ENCODE measurements at regions not wholly inside any gene's neighbourhood (a gene's known extent, or its start where the extent isn't known, plus 50 kb on each side); places are given as distances from the start of the nearest gene placed in this dataset.
"Not testable (repeated sequence)": the region's sequence is repeated elsewhere in the genome, so short reads cannot be mapped to it uniquely, and the experiment has no call there.

- Histone ChIP-seq H3K9me3 (ENCODE audit: insufficient read depth, low read length, severe bottlenecking) (no peaks in the 10 kb centered on the region), H3K4me2 (ENCODE audit: insufficient read depth, low read length) (no peak overlapping the region), H3K79me2 (ENCODE audit: insufficient read depth, low read length) (no peaks in the 10 kb centered on the region), H3K9ac (ENCODE audit: low read depth, low read length) (no peak overlapping the region; the same call in 1 of the 2 replicates), H3K36me3 (ENCODE audit: insufficient read depth, low read length) (no peaks in the 10 kb centered on the region), H3K27ac (ENCODE audit: low read length) (peak overlapping the region; percentile 20; the same call in 1 of the 2 replicates), H3K4me1 (ENCODE audit: insufficient read depth, low read length) (peaks cover 14% of the 10 kb centered on the region), H4K20me1 (ENCODE audit: insufficient read depth, low read length) (no peaks in the 10 kb centered on the region), H2AFZ (ENCODE audit: low read depth, low read length) (peak overlapping the region; percentile 45), H3K4me3 (ENCODE audit: low read depth in 1 of 2, low read length in 2 of 2) (no peak overlapping the region), H3K27me3 (ENCODE audit: insufficient read depth, low read length, poor library complexity) (no peaks in the 10 kb centered on the region)
- DNase-seq = no peak
- ATAC-seq (ENCODE audit: insufficient read depth, low read depth) = no peak
- TF ChIP-seq EZH2 (IDR thresholded peaks at IDR 0.05; ENCODE audit: borderline replicate concordance, low read depth, low read length, severe bottlenecking) = no peak
- TF ChIP-seq, protein P1, sequence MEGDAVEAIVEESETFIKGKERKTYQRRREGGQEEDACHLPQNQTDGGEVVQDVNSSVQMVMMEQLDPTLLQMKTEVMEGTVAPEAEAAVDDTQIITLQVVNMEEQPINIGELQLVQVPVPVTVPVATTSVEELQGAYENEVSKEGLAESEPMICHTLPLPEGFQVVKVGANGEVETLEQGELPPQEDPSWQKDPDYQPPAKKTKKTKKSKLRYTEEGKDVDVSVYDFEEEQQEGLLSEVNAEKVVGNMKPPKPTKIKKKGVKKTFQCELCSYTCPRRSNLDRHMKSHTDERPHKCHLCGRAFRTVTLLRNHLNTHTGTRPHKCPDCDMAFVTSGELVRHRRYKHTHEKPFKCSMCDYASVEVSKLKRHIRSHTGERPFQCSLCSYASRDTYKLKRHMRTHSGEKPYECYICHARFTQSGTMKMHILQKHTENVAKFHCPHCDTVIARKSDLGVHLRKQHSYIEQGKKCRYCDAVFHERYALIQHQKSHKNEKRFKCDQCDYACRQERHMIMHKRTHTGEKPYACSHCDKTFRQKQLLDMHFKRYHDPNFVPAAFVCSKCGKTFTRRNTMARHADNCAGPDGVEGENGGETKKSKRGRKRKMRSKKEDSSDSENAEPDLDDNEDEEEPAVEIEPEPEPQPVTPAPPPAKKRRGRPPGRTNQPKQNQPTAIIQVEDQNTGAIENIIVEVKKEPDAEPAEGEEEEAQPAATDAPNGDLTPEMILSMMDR (IDR thresholded peaks at IDR 0.05; ENCODE audit: borderline replicate concordance, extremely low read depth, low read length, poor library complexity, severe bottlenecking) = no peak
Observed at GRCh38 chrX:73916931-73917667, 64.6 kb upstream of the XIST start.

GRCh38 chrX:73916489-73916888 is 64.0 kb upstream of the XIST start:
- H2AFZ ChIP-seq (ENCODE audit: low read depth, low read length) = no peak overlapping the region
- peaks cover 14% of the 10 kb centered on the region for H3K4me1 ChIP-seq (ENCODE audit: insufficient read depth, low read length)
- no peaks in the 10 kb centered on the region for H3K36me3 ChIP-seq (ENCODE audit: insufficient read depth, low read length)
- H3K27me3 ChIP-seq (ENCODE audit: insufficient read depth, low read length, poor library complexity) = no peaks in the 10 kb centered on the region
- H4K20me1 ChIP-seq (ENCODE audit: insufficient read depth, low read length) = no peaks in the 10 kb centered on the region
- DNase-seq (no peak), ATAC-seq (ENCODE audit: insufficient read depth, low read depth) (no peak)
- H3K4me2 ChIP-seq (ENCODE audit: insufficient read depth, low read length) = no peak overlapping the region
- no peak overlapping the region for H3K27ac ChIP-seq (ENCODE audit: low read length)
- no peaks in the 10 kb centered on the region for H3K9me3 ChIP-seq (ENCODE audit: insufficient read depth, low read length, severe bottlenecking)
- H3K9ac ChIP-seq (ENCODE audit: low read depth, low read length) = no peak overlapping the region
- H3K4me3 ChIP-seq (ENCODE audit: low read depth in 1 of 2, low read length in 2 of 2) = no peak overlapping the region
- H3K79me2 ChIP-seq (ENCODE audit: insufficient read depth, low read length) = no peaks in the 10 kb centered on the region
- TF ChIP-seq, protein P1 (IDR thresholded peaks at IDR 0.05; ENCODE audit: borderline replicate concordance, extremely low read depth, low read length, poor library complexity, severe bottlenecking) = no peak
- no peak for TF ChIP-seq EZH2 (IDR thresholded peaks at IDR 0.05; ENCODE audit: borderline replicate concordance, low read depth, low read length, severe bottlenecking)

GRCh38 chrX:73914792-73915191 is 62.3 kb upstream of the XIST start:
- not testable (repeated sequence) for H4K20me1 ChIP-seq (ENCODE audit: insufficient read depth, low read length); H3K4me2 ChIP-seq (ENCODE audit: insufficient read depth, low read length); DNase-seq; H3K27ac ChIP-seq (ENCODE audit: low read length); ATAC-seq (ENCODE audit: insufficient read depth, low read depth); H3K9me3 ChIP-seq (ENCODE audit: insufficient read depth, low read length, severe bottlenecking); H3K79me2 ChIP-seq (ENCODE audit: insufficient read depth, low read length); H3K27me3 ChIP-seq (ENCODE audit: insufficient read depth, low read length, poor library complexity); H2AFZ ChIP-seq (ENCODE audit: low read depth, low read length); H3K4me3 ChIP-seq (ENCODE audit: low read depth in 1 of 2, low read length in 2 of 2); H3K9ac ChIP-seq (ENCODE audit: low read depth, low read length); H3K36me3 ChIP-seq (ENCODE audit: insufficient read depth, low read length)
- peaks cover 14% of the 10 kb centered on the region for H3K4me1 ChIP-seq (ENCODE audit: insufficient read depth, low read length)

DNA sequence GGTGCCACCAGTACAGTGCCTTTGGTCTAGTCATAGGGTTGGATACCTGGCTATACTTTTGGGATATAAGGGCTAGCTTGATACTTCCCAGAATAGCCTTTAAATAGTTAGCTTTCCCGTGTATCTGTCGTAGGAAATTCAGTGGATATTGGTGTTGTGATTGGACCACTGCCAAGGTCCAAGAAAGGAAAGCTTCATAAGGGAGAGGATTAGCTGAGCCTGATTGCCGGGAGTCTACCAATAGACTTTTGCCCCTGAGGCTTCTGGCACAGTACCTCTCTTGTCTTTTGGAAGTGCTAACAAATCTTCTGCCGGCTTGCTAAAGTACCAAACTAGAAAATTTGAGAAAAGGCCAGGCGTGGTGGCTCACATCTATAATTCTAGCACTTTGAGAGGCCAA is 61.1 kb upstream of the XIST start:
- TF ChIP-seq, protein P1 (IDR thresholded peaks at IDR 0.05; ENCODE audit: borderline replicate concordance, extremely low read depth, low read length, poor library complexity, severe bottlenecking) = no peak
- TF ChIP-seq EZH2 (IDR thresholded peaks at IDR 0.05; ENCODE audit: borderline replicate concordance, low read depth, low read length, severe bottlenecking) = no peak
- Histone ChIP-seq H2AFZ (ENCODE audit: low read depth, low read length) (no peak overlapping the region), H3K36me3 (ENCODE audit: insufficient read depth, low read length) (no peaks in the 10 kb centered on the region), H3K4me2 (ENCODE audit: insufficient read depth, low read length) (no peak overlapping the region), H3K9ac (ENCODE audit: low read depth, low read length) (no peak overlapping the region), H3K27ac (ENCODE audit: low read length) (no peak overlapping the region), H3K4me1 (ENCODE audit: insufficient read depth, low read length) (peaks cover 14% of the 10 kb centered on the region), H4K20me1 (ENCODE audit: insufficient read depth, low read length) (no peaks in the 10 kb centered on the region), H3K79me2 (ENCODE audit: insufficient read depth, low read length) (no peaks in the 10 kb centered on the region), H3K9me3 (ENCODE audit: insufficient read depth, low read length, severe bottlenecking) (no peaks in the 10 kb centered on the region), H3K27me3 (ENCODE audit: insufficient read depth, low read length, poor library complexity) (no peaks in the 10 kb centered on the region), H3K4me3 (ENCODE audit: low read depth in 1 of 2, low read length in 2 of 2) (no peak overlapping the region)
- no peak for ATAC-seq (ENCODE audit: insufficient read depth, low read depth)
- no peak for DNase-seq

DNA sequence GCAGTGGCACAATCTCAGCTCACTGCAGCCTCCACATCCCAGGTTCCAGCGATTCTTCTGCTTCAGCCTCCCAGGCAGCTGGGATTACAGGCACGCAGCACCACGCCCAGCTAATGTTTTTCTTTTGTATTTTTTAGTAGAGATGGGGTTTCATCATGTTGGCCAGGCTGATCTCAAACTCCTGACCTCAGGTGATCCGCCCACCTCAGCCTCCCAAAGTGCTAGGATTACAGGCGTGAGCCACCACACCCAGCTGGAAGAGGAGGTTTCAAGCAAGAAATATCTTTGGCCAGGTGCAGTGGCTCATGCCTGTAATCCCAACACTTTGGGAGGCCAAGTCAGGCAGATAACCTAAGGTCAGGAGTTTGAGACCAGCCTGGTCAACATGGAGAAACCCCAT is 59.4 kb upstream of the XIST start:
- H3K79me2 ChIP-seq (ENCODE audit: insufficient read depth, low read length); ATAC-seq (ENCODE audit: insufficient read depth, low read depth); H3K9me3 ChIP-seq (ENCODE audit: insufficient read depth, low read length, severe bottlenecking): not testable (repeated sequence)

More for the DNA sequence above, 59.4 kb upstream of the XIST start:
- not testable (repeated sequence) for DNase-seq; H3K4me1 ChIP-seq (ENCODE audit: insufficient read depth, low read length); H2AFZ ChIP-seq (ENCODE audit: low read depth, low read length); H3K4me3 ChIP-seq (ENCODE audit: low read depth in 1 of 2, low read length in 2 of 2); H3K9ac ChIP-seq (ENCODE audit: low read depth, low read length); H4K20me1 ChIP-seq (ENCODE audit: insufficient read depth, low read length); H3K27me3 ChIP-seq (ENCODE audit: insufficient read depth, low read length, poor library complexity); H3K27ac ChIP-seq (ENCODE audit: low read length); H3K4me2 ChIP-seq (ENCODE audit: insufficient read depth, low read length); H3K36me3 ChIP-seq (ENCODE audit: insufficient read depth, low read length)
